Adipocyte (in vitro differentiated cells): ENCODE measurements at regions not wholly inside any gene's neighbourhood (a gene's known extent, or its start where the extent isn't known, plus 50 kb on each side); places are given as distances from the start of the nearest gene placed in this dataset.
"Not testable (repeated sequence)": the region's sequence is repeated elsewhere in the genome, so short reads cannot be mapped to it uniquely, and the experiment has no call there.

Experiments
- DNase-seq: peaks from one replicate; pipeline ENCODE4 v3.0.0-alpha.2; 2015; ENCODE audit warnings: low read depth
- H3K27me3 ChIP-seq: replicated peaks from 2 replicates; pipeline ENCODE4 v1.7.0; 2013; ENCODE audit warnings: mild to moderate bottlenecking, low read length, moderate library complexity; ENCODE audit not compliant: control insufficient read depth, insufficient read depth
- H3K36me3 ChIP-seq: 2 replicates; pipeline ENCODE4 v1.7.0; 2013; ENCODE audit warnings: low read length, mild to moderate bottlenecking, moderate library complexity; ENCODE audit not compliant: control insufficient read depth, insufficient read depth, severe bottlenecking
- H3K4me1 ChIP-seq: 2 replicates; pipeline ENCODE4 v1.7.0; 2013; ENCODE audit warnings: mild to moderate bottlenecking, low read length, moderate library complexity; ENCODE audit not compliant: control insufficient read depth, insufficient read depth
- H3K4me3 ChIP-seq: 2 replicates; pipeline ENCODE4 v1.7.0; 2013; ENCODE audit warnings: mild to moderate bottlenecking, low read length, moderate library complexity
- H3K9ac ChIP-seq: 2 replicates; pipeline ENCODE4 v1.7.0; 2013; ENCODE audit warnings: mild to moderate bottlenecking, low read length, moderate library complexity
- H3K9me3 ChIP-seq: 2 replicates; pipeline ENCODE4 v1.7.0; 2013; ENCODE audit warnings: mild to moderate bottlenecking, low read length, moderate library complexity; ENCODE audit not compliant: control insufficient read depth

DNA sequence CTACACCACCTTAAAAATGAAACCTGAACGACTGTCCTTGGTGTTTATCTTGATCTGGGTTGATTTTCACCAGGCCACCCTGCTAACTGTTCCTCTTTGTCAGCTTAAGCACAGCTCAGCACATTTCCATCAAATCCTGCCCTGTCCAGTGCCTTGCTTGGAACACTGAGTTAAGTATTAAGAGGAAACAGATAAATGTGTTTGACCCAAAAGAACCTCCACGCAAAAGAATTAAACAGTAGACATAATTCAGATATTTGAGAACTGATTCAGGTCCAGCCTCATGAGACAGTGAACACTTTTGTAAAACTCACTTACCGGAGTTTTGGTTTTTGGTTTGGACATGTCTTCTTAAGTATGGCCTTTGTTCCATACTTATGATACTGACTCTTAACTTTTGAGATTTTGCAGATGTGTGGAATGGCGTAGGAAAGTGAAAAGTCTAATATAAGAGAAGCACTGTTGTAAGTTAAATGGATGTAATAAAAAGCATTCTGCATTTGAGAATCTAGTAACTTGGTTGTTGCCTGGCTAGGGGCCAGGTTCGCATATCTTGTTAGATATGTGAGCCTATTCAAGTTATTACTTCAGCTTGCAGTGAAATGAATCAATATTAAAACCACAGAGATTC, 88.9 kb upstream of the SERPINE2 start:
- Histone ChIP-seq H3K9me3 (peaks cover 5% of the 10 kb centered on the region), H3K9ac (peak overlapping the region; percentile 57), H3K36me3 (no peaks in the 10 kb centered on the region), H3K27me3 (no peaks in the 10 kb centered on the region), H3K4me3 (no peak overlapping the region), H3K4me1 (peaks cover 26% of the 10 kb centered on the region)
- peak; percentile 50 for DNase-seq

- DNase-seq = no peak
- peaks cover 26% of the 10 kb centered on the region for H3K4me1 ChIP-seq
- no peak overlapping the region for H3K4me3 ChIP-seq
- H3K9me3 ChIP-seq = peaks cover 5% of the 10 kb centered on the region
- no peaks in the 10 kb centered on the region for H3K36me3 ChIP-seq
- H3K9ac ChIP-seq = peak overlapping the region; percentile 53
- no peaks in the 10 kb centered on the region for H3K27me3 ChIP-seq
Observed at GRCh38 chr2:224126440-224126839, 87.4 kb upstream of the SERPINE2 start.

DNA sequence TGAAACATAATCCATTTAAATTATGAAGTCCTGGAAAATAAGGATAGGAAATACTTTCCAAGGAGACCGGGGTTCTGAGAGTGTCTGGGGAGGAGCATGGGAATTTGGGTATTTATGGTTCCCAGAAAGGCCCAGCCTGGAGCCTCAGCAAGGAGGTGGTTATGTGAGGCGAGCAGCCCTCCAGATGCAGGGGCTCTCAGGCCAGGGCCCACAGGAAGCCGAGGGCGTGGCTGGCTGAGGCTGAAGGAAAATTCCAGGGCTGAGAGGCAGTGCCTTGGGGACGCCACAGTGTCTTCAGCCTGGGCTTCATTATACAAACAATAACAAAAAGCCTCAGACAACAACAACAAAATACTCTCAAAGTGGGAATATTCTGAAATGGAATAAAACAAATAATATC, 86.9 kb upstream of the SERPINE2 start:
- peak overlapping the region; percentile 53 for H3K9ac ChIP-seq
- no peak overlapping the region for H3K4me3 ChIP-seq
- H3K36me3 ChIP-seq = no peaks in the 10 kb centered on the region
- DNase-seq = peak; percentile 49
- H3K4me1 ChIP-seq = peaks cover 26% of the 10 kb centered on the region
- peaks cover 5% of the 10 kb centered on the region for H3K9me3 ChIP-seq
- no peaks in the 10 kb centered on the region for H3K27me3 ChIP-seq

DNA sequence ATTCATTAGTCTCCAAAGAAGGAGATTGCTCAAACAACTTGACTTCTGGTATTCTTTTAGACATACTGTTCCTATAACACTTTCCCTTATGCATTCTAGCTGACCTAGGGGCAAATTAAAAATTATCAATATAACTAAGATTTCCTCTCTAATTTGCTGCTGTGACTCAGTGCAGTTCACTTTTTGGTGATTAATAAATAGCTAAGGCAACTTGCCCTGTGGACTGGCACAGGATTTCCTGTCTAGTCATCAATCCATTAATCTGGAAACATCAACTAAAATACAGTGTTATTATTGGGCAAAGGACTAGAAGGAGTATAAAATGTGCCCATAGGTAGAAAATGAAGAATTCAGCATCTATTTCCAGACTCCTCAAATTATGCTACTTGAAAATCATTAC, 83.5 kb upstream of the SERPINE2 start:
- no peaks in the 10 kb centered on the region for H3K27me3 ChIP-seq
- H3K9ac ChIP-seq = no peak overlapping the region
- H3K4me3 ChIP-seq = no peak overlapping the region
- H3K36me3 ChIP-seq = no peaks in the 10 kb centered on the region
- peaks cover 13% of the 10 kb centered on the region for H3K4me1 ChIP-seq
- no peak for DNase-seq
- peaks cover 5% of the 10 kb centered on the region for H3K9me3 ChIP-seq

GRCh38 chr2:224121406-224122067, 82.5 kb upstream of the SERPINE2 start:
- Histone ChIP-seq H3K4me3 (no peak overlapping the region), H3K4me1 (peaks cover 3% of the 10 kb centered on the region), H3K27me3 (no peaks in the 10 kb centered on the region), H3K9ac (no peak overlapping the region), H3K9me3 (peaks cover 5% of the 10 kb centered on the region), H3K36me3 (no peaks in the 10 kb centered on the region)
- no peak for DNase-seq

DNA sequence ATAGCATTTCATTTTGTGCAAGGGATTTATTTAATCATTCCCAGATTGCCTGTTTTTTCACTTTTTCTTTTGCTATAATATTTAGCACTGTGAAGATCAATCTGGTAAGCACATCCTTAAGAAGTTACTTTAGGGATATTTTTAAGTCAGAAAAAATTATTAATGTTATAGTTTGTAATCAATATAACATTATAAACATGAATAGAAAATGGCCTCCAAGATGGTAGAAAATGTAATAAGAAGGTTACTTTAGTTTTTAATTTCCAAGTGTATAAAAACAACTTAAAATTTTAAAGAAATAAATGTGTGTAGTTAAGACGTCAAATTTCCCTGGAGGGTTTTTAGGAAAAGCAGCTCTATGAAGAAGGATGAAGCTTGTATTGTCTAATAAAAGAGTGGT, 81.9 kb upstream of the SERPINE2 start:
- Histone ChIP-seq H3K36me3 (no peaks in the 10 kb centered on the region), H3K9me3 (peaks cover 5% of the 10 kb centered on the region), H3K4me3 (no peak overlapping the region), H3K27me3 (no peaks in the 10 kb centered on the region), H3K9ac (no peak overlapping the region), H3K4me1 (no peaks in the 10 kb centered on the region)
- no peak for DNase-seq

DNA sequence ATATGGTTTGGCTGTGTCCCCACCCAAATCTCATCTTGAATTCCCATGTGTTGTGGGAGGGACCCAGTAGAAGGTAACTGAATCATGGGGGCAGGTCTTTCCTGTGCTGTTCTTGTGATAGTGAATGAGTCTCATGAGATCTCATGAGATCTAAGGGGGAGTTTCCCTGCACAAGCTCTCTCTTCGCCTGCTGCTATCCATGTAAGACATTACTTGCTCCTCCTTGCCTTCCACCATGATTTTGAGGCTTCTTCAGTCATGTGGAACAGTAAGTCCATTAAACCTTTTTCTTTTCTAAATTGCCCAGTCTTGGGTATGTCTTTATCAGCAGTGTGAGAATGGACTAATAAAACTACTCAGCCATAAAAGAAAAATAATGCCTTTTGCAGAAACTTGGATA, 80.8 kb upstream of the SERPINE2 start:
- not testable (repeated sequence) for H3K27me3 ChIP-seq, H3K4me1 ChIP-seq, H3K9me3 ChIP-seq, H3K4me3 ChIP-seq, H3K36me3 ChIP-seq, DNase-seq, H3K9ac ChIP-seq

DNA sequence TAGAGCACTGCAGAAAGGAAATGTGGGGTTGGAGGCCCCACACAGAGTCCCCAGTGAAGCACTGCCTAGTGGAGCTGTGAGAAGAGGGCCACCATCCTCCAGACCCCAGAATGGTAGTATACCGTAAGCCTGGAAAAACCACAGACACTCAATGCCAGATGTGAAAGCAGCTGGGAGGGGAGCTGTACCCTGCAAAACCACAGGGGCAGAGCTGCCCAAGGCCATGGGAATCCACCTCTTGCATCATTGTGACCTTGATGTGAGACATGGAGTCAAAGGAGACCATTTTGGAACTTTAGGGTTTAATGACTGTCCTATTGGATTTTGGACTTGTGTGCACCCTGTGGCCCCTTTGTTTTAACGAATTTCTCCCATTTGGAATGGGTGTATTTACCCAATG, 75.3 kb upstream of the SERPINE2 start:
- no peak for DNase-seq
- Histone ChIP-seq H3K36me3 (no peaks in the 10 kb centered on the region), H3K27me3 (no peaks in the 10 kb centered on the region), H3K9ac (no peak overlapping the region), H3K9me3 (peaks cover 9% of the 10 kb centered on the region), H3K4me1 (peaks cover 18% of the 10 kb centered on the region), H3K4me3 (no peak overlapping the region)

DNA sequence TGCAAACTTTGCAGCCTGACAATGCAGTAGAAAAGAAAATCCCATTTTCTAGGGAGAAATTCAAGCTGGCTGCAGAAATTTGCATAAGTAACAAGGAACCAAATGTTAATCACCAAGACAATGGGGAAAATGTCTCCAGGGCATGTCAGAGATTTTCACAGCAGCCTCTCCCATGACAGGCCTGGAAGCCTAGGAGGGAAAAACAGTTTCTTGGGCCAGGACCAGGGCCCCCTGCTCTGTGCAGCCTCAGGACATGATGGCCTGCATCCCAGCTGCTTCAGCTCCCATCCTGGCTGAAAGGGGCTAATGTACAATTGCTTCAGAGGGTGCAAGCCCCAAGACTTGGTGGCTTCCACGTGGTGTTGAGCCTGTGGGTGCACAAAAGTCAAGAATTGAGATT, 74.8 kb upstream of the SERPINE2 start:
- H3K36me3 ChIP-seq, H3K9ac ChIP-seq, H3K4me3 ChIP-seq, DNase-seq, H3K9me3 ChIP-seq, H3K27me3 ChIP-seq: not testable (repeated sequence)
- peaks cover 18% of the 10 kb centered on the region for H3K4me1 ChIP-seq

DNA sequence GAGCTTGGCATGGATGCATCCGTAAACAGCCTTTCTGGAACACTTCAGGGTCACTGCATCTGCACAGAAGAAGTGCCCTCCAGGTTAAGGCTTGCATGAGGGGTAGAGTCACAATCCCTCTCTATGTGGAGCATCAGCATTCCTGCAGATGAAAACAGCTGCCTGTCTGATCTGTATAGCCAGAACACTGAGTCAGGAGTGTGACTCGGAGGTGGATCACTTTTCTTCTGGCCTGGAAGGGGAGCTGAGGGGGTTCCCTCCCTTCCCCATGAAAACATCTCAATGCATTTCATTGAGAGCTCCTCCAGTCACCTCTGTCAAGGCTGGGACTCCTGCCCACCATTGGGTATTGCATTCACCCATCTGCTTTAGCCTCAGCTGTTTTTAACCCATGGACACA, 72.5 kb upstream of the SERPINE2 start:
- H3K27me3 ChIP-seq = no peaks in the 10 kb centered on the region
- H3K4me1 ChIP-seq = peaks cover 18% of the 10 kb centered on the region
- H3K36me3 ChIP-seq = no peaks in the 10 kb centered on the region
- peaks cover 9% of the 10 kb centered on the region for H3K9me3 ChIP-seq
- no peak overlapping the region for H3K4me3 ChIP-seq
- peak; percentile 39 for DNase-seq
- no peak overlapping the region for H3K9ac ChIP-seq

GRCh38 chr2:224110811-224111210, 71.7 kb upstream of the SERPINE2 start:
- Histone ChIP-seq H3K9ac (no peak overlapping the region), H3K36me3 (no peaks in the 10 kb centered on the region), H3K27me3 (no peaks in the 10 kb centered on the region), H3K9me3 (peaks cover 9% of the 10 kb centered on the region), H3K4me3 (no peak overlapping the region), H3K4me1 (peaks cover 18% of the 10 kb centered on the region)
- no peak for DNase-seq

- Histone ChIP-seq H3K4me3 (peak overlapping the region; percentile 70), H3K4me1 (peaks cover 18% of the 10 kb centered on the region), H3K9ac (peak overlapping the region; percentile 67), H3K36me3 (no peaks in the 10 kb centered on the region), H3K9me3 (peaks cover 9% of the 10 kb centered on the region), H3K27me3 (no peaks in the 10 kb centered on the region)
- no peak for DNase-seq
Observed at GRCh38 chr2:224109751-224110150, 70.7 kb upstream of the SERPINE2 start.
